ENCODE measurements at regions not wholly inside any gene's neighbourhood (a gene's known extent, or its start where the extent isn't known, plus 50 kb on each side); places are given as distances from the start of the nearest gene placed in this dataset.
"Not testable (repeated sequence)": the region's sequence is repeated elsewhere in the genome, so short reads cannot be mapped to it uniquely, and the experiment has no call there.

GRCh38 chr9:30292026-30292425, 2092.4 kb upstream of the ACO1 start:
- not testable (repeated sequence) for DNase-seq

GRCh38 chr9:30293231-30293630, 2091.2 kb upstream of the ACO1 start:
- DNase-seq: no peak

GRCh38 chr9:30299126-30299780, 2085.2 kb upstream of the ACO1 start:
- no peak for DNase-seq

DNA sequence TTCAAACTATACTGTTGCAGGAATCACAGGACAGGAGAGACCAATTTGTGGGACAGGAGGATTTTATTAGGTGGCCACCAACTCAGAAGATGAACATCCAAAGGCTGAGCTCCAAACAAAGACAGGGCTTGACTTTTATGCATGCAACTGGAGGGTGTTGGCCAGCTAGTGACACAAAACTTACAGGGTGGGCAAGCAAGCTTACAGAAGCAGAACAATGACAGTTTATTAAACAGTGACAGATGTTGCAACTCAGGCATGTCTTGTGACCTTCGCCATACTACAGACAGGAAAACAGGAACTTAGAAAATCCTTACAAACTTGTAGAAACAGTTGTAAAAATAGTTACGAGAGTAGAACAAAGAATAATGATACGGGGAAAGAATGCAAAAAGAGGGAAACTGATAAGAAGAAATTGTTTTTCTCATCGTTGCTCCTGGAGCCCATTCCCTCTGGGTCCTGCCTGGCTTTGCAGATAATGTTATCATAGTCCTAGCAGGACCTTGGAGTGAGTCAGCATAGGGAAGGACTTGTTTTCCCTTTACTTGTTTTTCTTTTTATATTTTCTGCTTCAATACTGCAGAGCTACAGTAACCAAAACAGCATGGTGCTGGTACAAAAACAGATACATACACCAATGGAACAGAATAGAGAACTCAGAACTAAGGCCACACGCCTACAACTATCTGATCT, 2083.0 kb upstream of the ACO1 start:
- DNase-seq: no peak

DNA sequence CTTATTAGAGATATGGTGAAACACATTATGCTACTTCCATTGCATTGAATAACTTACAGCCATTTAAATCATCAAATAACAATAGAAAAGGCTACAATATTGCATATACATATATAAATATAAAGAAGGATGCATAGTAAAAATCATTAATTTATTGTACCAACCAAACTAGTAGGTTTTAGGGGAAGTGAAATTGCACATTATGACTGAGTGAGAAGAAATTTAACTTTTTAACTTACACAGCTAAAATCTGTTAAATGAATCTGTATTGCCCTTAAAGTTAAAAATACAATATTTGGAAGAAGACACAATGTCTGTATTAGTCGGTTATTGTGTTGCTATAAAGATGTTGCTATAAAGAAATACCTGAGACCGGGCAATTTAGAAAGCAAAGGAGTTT, 2073.7 kb upstream of the ACO1 start:
- DNase-seq: no peak

DNA sequence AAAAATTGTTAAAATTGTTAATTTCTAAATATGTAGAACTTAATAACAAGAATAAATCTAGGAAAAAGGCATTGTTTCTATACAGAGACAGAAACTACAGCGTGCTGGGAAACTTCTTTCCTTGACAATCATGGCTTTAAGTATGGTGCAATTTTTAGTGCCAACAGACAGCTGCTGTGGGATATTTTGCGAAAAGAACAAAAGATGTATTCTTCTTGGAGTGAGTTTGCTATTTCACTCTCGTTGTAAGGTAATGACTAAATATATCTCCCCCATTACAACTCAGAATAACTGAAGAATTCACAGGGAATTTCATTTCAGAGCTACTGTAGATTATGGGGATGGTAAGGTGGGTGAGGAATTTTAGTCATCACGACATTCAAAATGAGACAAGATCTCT, 2055.0 kb upstream of the ACO1 start:
- DNase-seq: no peak

GRCh38 chr9:30348904-30349303, 2035.5 kb upstream of the ACO1 start:
- no peak for DNase-seq

GRCh38 chr9:30349526-30350513, 2034.6 kb upstream of the ACO1 start:
- DNase-seq: no peak

DNA sequence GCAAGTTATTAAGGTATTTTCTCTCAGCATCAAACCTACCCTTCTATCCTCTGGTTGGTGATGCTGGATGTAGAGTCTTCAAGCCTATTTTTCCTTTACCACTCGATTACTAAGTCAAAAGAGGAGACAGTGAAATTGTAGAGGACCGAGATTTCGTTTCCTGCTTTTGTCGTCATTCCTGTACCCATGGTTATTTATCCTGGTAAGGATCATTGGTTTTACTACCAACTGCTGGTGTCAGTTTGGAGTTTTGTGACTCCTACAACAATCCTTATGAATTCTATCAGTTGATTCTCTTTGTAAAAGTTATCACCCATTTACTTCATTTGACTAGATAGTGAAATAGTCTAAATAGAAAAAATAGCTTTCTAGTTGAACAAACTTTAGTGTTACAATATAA, 2028.2 kb upstream of the ACO1 start:
- no peak for DNase-seq

DNA sequence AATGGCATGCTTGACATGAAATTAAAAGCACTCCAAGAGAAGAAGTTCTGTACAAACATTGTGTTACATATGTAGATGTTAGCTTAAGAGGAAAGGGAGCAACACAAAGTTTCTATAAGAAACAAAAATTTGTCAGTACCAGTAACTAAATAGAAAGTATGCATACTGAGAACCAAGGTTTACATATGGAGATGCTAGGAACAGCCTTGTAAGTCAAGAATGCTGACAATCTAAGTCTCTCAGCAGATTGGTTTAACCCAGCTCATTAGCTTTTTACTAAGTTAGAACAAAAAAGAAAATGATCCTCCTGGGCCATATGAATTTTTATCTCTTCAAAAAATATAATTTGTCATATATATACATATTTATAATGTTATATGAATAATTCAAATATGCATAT, 2022.1 kb upstream of the ACO1 start:
- no peak for DNase-seq

- not testable (repeated sequence) for DNase-seq
Observed at GRCh38 chr9:30366140-30366539, 2018.3 kb upstream of the ACO1 start.

- no peak for DNase-seq
Observed at GRCh38 chr9:30382271-30382670, 2002.2 kb upstream of the ACO1 start.

GRCh38 chr9:30410273-30410672, 1974.2 kb upstream of the ACO1 start:
- DNase-seq: no peak

GRCh38 chr9:30411571-30411970, 1972.9 kb upstream of the ACO1 start:
- no peak for DNase-seq

GRCh38 chr9:30459156-30459555, 1925.3 kb upstream of the ACO1 start:
- no peak for DNase-seq

- no peak for DNase-seq
Observed at GRCh38 chr9:30476826-30477225, 1907.6 kb upstream of the ACO1 start.

GRCh38 chr9:30478684-30479083, 1905.8 kb upstream of the ACO1 start:
- DNase-seq: no peak

GRCh38 chr9:30482499-30482898, 1901.9 kb upstream of the ACO1 start:
- DNase-seq: no peak

DNA sequence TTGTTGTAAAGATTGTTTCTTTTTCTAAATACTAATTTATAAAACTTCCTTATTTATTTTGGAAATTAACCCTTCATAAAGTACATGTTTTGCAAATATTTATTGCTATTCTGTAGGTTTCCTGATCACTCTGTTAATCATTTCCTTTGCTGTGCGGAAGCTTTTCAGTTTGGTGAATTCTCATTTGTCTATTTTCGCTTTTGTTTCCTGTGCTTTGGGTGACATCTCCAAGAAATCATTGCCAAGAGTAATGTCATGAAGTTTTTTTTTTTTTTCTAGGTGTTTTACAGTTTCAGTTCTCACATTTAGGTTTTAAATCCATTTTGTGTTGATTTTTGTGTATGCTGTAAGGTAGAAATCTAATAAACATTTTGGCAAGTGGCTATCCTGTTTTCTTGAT, 1899.8 kb upstream of the ACO1 start:
- DNase-seq: no peak

GRCh38 chr9:30504502-30504905, 1879.9 kb upstream of the ACO1 start:
- DNase-seq: no peak

DNA sequence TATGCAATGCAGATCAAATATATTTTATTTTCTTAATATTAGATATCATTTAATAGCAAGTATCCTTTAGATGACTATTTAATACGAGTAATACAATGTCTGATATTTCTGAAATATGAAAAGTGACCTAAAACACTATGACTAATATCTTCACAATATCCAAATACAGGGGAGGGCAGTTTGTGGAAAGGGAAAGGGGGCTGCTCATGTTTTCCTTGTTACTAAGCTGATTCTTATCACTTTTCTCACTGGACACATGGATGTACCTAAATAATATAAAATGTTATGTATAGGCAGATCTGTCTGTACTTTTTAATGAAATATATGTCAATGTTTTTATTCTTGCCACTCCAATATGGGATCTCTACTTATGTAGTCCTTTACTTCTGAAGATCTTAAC, 1879.1 kb upstream of the ACO1 start:
- no peak for DNase-seq

DNA sequence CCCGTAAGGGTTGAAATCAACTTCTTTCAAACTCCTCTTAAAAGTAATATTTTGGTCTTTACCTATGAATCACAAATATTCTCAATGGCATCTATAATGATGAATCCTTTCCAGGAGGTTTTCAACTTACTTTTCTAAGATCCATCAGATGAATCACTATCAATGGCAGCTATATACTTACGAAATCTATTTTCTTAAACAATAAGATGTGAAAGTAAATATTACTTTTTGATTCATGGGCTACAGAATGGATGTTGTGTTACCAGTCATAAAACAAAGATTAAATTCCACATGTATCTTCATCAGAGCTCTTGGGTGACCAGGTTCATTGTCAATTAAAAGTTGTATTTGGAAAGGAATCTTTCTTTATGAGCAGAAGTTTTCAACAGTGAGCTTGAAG, 1877.7 kb upstream of the ACO1 start:
- no peak for DNase-seq

GRCh38 chr9:30507166-30507565, 1877.3 kb upstream of the ACO1 start:
- DNase-seq: no peak

DNA sequence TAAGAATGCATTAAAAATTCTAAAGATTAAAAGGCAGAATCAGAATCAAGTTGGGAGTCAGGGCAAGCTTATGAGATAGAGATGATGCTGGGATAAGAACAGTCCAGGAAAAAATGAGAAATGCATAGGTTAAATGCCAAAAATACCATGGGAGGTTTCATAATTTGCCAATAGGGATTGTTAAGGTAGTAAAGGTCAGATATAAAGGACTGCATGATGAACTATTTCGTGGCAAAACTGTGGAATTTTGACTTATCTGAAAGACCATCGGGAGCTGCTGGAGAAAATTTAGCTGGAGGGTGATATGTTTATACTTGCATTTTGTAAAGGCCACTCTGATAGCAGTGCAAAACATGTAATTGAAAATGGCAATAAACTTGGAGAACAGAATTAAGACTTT, 1872.8 kb upstream of the ACO1 start:
- no peak for DNase-seq
